HepG2 (cell line): ENCODE measurements at regions not wholly inside any gene's neighbourhood (a gene's known extent, or its start where the extent isn't known, plus 50 kb on each side); places are given as distances from the start of the nearest gene placed in this dataset.

Source experiments
- ATAC-seq: fragments of 200-7000 bp; cut with Tn5 transposase; 3 replicates; pipeline ENCODE4 v1.9.1; 2020; ENCODE audit warnings: mild to moderate bottlenecking, moderate library complexity
- BruUV-seq: library from RNA; stranded (reverse); fragments of 400-500 nt; replicated peaks from 2 replicates; lab custom pipeline; 2021; lab: Mats Ljungman, UMichigan
- CTCF ChIA-PET: fragments of 300-600 bp; formaldehyde crosslinking; extraction: SDS; loops from one replicate; lab custom pipeline; 2021; ENCODE audit warnings: low total read pairs, inconsistent platforms, low intra/inter-chr PET ratio; lab: Yijun Ruan, JAX
- POLR2A ChIA-PET: fragments of 350-600 bp; sonication (Branson Sonifier 250); formaldehyde crosslinking; loops from one replicate; lab custom pipeline; 2020; ENCODE audit warnings: antibody characterized with exemption, inconsistent platforms; lab: Yijun Ruan, JAX
- DNase-seq: peaks from one replicate; pipeline ENCODE4 v3.0.0-alpha.2; 2015; ENCODE audit warnings: low spot score
- FAIRE-seq: peaks from 3 replicates; lab custom pipeline; 2011; peaks lifted over from hg19 to GRCh38; lab: Jason Lieb, UNC
- H2AFZ ChIP-seq: one replicate; pipeline ENCODE4 v1.6.1; 2011; ENCODE audit warnings: low read length, inconsistent platforms
- H3K27ac ChIP-seq: fragments of 300-600 bp; 3 replicates; pipeline ENCODE4 v1.8.0; 2011; ENCODE audit warnings: mixed run types, mild to moderate bottlenecking, mixed read lengths, low read length, inconsistent platforms; ENCODE audit not compliant: insufficient read depth; ENCODE audit errors: extremely low read length
- H3K27me3 ChIP-seq, 2 experiments: fragments of 200-600 bp in 1 of 2; 2 replicates in 1 of 2; 3 replicates in 1 of 2; pipeline versions ENCODE4 v1.6.0 to v1.8.0; 2011; ENCODE audit warnings: low read length in 2 of 2, mild to moderate bottlenecking in 2 of 2, moderate library complexity in 2 of 2, inconsistent platforms in 1 of 2; ENCODE audit not compliant: insufficient read depth in 2 of 2, control insufficient read depth in 1 of 2
- H3K36me3 ChIP-seq, 2 experiments: fragments of 200-600 bp in 1 of 2; replicated peaks in 1 of 2; 2 replicates in 1 of 2; 3 replicates in 1 of 2; pipeline versions ENCODE4 v1.5.1 to v1.8.0; 2011; ENCODE audit warnings: low read length in 2 of 2, inconsistent platforms in 1 of 2; ENCODE audit not compliant: insufficient read depth in 2 of 2, control insufficient read depth in 1 of 2
- H3K4me1 ChIP-seq: 2 replicates; pipeline ENCODE4 v1.5.1; 2012; ENCODE audit warnings: low read length, inconsistent platforms; ENCODE audit not compliant: insufficient read depth
- H3K4me2 ChIP-seq: 2 replicates; pipeline ENCODE4 v1.6.0; 2011; ENCODE audit warnings: low read depth, low read length, inconsistent platforms
- H3K4me3 ChIP-seq, 3 experiments: fragments of 200-600 bp in 1 of 3; sonication (generic), shearing (Covaris generic) in 1 of 3; replicated peaks in 1 of 3; 2 replicates each; pipeline ENCODE4 v1.5.1; 2011 to 2016; ENCODE audit warnings: low read length in 3 of 3, inconsistent platforms in 2 of 3, low read depth in 2 of 3, mild to moderate bottlenecking in 2 of 3, control low read depth in 1 of 3, mixed read lengths in 1 of 3; ENCODE audit not compliant: insufficient read depth in 1 of 3
- H3K79me2 ChIP-seq: one replicate; pipeline ENCODE4 v1.6.1; 2011; ENCODE audit warnings: low read length, inconsistent platforms; ENCODE audit not compliant: insufficient read depth
- H3K9ac ChIP-seq: 2 replicates; pipeline ENCODE4 v1.6.0; 2011; ENCODE audit warnings: mild to moderate bottlenecking, low read depth, low read length, inconsistent platforms; ENCODE audit not compliant: insufficient read depth
- H3K9me3 ChIP-seq: 2 replicates; pipeline ENCODE4 v1.5.1; 2012; ENCODE audit warnings: mild to moderate bottlenecking, low read length
- H4K20me1 ChIP-seq: 2 replicates; pipeline ENCODE4 v1.6.0; 2011; ENCODE audit warnings: inconsistent platforms, mild to moderate bottlenecking, low read length, moderate library complexity; ENCODE audit not compliant: insufficient read depth
- BORCS8-MEF2B ChIP-seq: sonication (generic); formaldehyde crosslinking; IDR thresholded peaks from 2 replicates; pipeline ENCODE4 v1.8.0; 2022; ENCODE audit warnings: mild to moderate bottlenecking, missing genetic modification reagents
- CERS6 ChIP-seq: sonication (generic); formaldehyde crosslinking; IDR thresholded peaks from 2 replicates; pipeline ENCODE4 v1.5.0; 2020; ENCODE audit warnings: missing genetic modification reagents
- DNMT3B ChIP-seq: conservative IDR thresholded peaks from 2 replicates; pipeline ENCODE4 v1.6.1; 2016; ENCODE audit warnings: missing biosample characterization, control low read depth
- HDAC6 ChIP-seq: fragments of 200-600 bp; sonication (generic); IDR thresholded peaks from 2 replicates; pipeline ENCODE4 v1.7.0; 2017; ENCODE audit warnings: mild to moderate bottlenecking, antibody characterized with exemption, low read length, low read depth
- MAX ChIP-seq: IDR thresholded peaks from 2 replicates; pipeline ENCODE4 v1.6.1; 2012; ENCODE audit warnings: inconsistent platforms
- PLRG1 ChIP-seq: fragments of 450-650 bp; conservative IDR thresholded peaks from 2 replicates; pipeline ENCODE4 v1.6.1; 2016
- THYN1 ChIP-seq: sonication (generic); formaldehyde crosslinking; IDR thresholded peaks from 2 replicates; pipeline ENCODE4 v1.8.1; 2023; ENCODE audit warnings: low read depth, mild to moderate bottlenecking, moderate library complexity, missing genetic modification reagents, borderline replicate concordance
- ZBTB4 ChIP-seq: sonication (generic); formaldehyde crosslinking; IDR thresholded peaks from 2 replicates; pipeline ENCODE4 v1.4.0; 2020; ENCODE audit warnings: missing genetic modification reagents, mild to moderate bottlenecking, borderline replicate concordance
- ZNF142 ChIP-seq: sonication (generic); formaldehyde crosslinking; IDR thresholded peaks from 2 replicates; pipeline ENCODE4 v1.4.0; 2020; ENCODE audit warnings: missing genetic modification reagents
- ZNF232 ChIP-seq: sonication (generic); formaldehyde crosslinking; IDR thresholded peaks from 2 replicates; pipeline ENCODE4 v1.4.0; 2020; ENCODE audit warnings: missing genetic modification reagents, borderline replicate concordance
- ZNF615 ChIP-seq: sonication (generic); formaldehyde crosslinking; IDR thresholded peaks from 2 replicates; pipeline ENCODE4 v1.5.0; 2020; ENCODE audit warnings: mild to moderate bottlenecking, missing genetic modification reagents, borderline replicate concordance
- ZSCAN30 ChIP-seq: sonication (generic); formaldehyde crosslinking; IDR thresholded peaks from 2 replicates; pipeline ENCODE4 v1.5.0; 2020; ENCODE audit warnings: mild to moderate bottlenecking, missing genetic modification reagents
- WGBS: methylation state at CpG from one replicate; pipeline ENCODE4 v1.1.6; 2017; ENCODE audit warnings: low lambda C conversion rate; 5-methylcytosine and 5-hydroxymethylcytosine counted together
- in situ Hi-C: cut with HindIII; loops from 2 replicates; pipeline ENCODE4 v1.10.0; 2017; ENCODE audit warnings: low pct_unique_long_range_greater_than_20kb; ENCODE audit not compliant: extremely low pct_ligation_motif_present
- intact Hi-C: fragments of 100-400 bp; cut with micrococcal nuclease; formaldehyde crosslinking; loops from one replicate; pipeline ENCODE4 v1.10.0; 2022; ENCODE audit not compliant: unreplicated experiment

GRCh38 chr1:219503604-219504003 is 109.3 kb downstream of the ZC3H11B start:
- no peaks in the 10 kb centered on the region for H3K9me3 ChIP-seq
- no peak overlapping the region for H3K27ac ChIP-seq
- H3K27me3 ChIP-seq = no peaks in the 10 kb centered on the region
- peaks cover 6% of the 10 kb centered on the region; the same call in 1 of the 2 replicates for H3K4me1 ChIP-seq
- in situ Hi-C loops = no loop called here
- WGBS = 19% methylated on average over 4 of the region's 4 CpGs
- CTCF ChIA-PET = no interaction called here
- TF ChIP-seq HDAC6 = no peak
- TF ChIP-seq BORCS8-MEF2B (CRISPR knock-in tag) = no peak
- TF ChIP-seq ZNF232 (CRISPR knock-in tag) = no peak
- TF ChIP-seq ZBTB4 = no peak
- no peak for TF ChIP-seq CERS6 (CRISPR knock-in tag)
- no peak for TF ChIP-seq ZNF615 (CRISPR knock-in tag)
- TF ChIP-seq THYN1 (CRISPR knock-in tag) = no peak
- no peak for TF ChIP-seq MAX
- TF ChIP-seq ZSCAN30 (CRISPR knock-in tag) = no peak
- TF ChIP-seq ZNF142 (CRISPR knock-in tag) = no peak
- no peak for TF ChIP-seq PLRG1
- TF ChIP-seq DNMT3B (CRISPR knock-in tag) = no peak
- TF ChIP-seq, all 625 proteins: peak for 0
- no peak for DNase-seq
- intact Hi-C loops = no loop called here
- no peak for FAIRE-seq
- Histone ChIP-seq H3K4me3 (no peak overlapping the region), H3K79me2 (no peaks in the 10 kb centered on the region), H3K9ac (no peak overlapping the region), H3K36me3 (no peaks in the 10 kb centered on the region), H3K4me2 (no peak overlapping the region), H2AFZ (no peak overlapping the region), H4K20me1 (no peaks in the 10 kb centered on the region)
- POLR2A ChIA-PET = no interaction called here
- BruUV-seq = no TSS peak
- ATAC-seq = no peak
